GM13976 (cell line): ENCODE measurements at regions not wholly inside any gene's neighbourhood (a gene's known extent, or its start where the extent isn't known, plus 50 kb on each side); places are given as distances from the start of the nearest gene placed in this dataset.

Experiments
- DNase-seq: peaks from one replicate; pipeline ENCODE4 v3.0.0; 2012; ENCODE audit warnings: low spot score
- CTCF ChIP-seq: IDR thresholded peaks from 2 replicates; pipeline ENCODE4 v1.5.1; 2012; ENCODE audit warnings: borderline replicate concordance, mild to moderate bottlenecking; ENCODE audit not compliant: insufficient read depth; ENCODE audit errors: extremely low read depth, missing control alignments, control extremely low read depth
- in situ Hi-C: fragments of 300-500 bp; cut with MboI; formaldehyde crosslinking; loops from one replicate; pipeline ENCODE4 v1.12.0; 2022; ENCODE audit warnings: low sequenced_read_pairs, mixed read lengths, inconsistent platforms; ENCODE audit not compliant: unreplicated experiment

GRCh38 chr7:108771853-108772252 is 202.2 kb downstream of the DNAJB9 start:
- no peak for TF ChIP-seq CTCF
- in situ Hi-C loops: no loop called here
- no peak for DNase-seq

- in situ Hi-C loops: no loop called here
These were observed 208.3 kb downstream of the DNAJB9 start for GRCh38 chr7:108777966-108778365.

DNA sequence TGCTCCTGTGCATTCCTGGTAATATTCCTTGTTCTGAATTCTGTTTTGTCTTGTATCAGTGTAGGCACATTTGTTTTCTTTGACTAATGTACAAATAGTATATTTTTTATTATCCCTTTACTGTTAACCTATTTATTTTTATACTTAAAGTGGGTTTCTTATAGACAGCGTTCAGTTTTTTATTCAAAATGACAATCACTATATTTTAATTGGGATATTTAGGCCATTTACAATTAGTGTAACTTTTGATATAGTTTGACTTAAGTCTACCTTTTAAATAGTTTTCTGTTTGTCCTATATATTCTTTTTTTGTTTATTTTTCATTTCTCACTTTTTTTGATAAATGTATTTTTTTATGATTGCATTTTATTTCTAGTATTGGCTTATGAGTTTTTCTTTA is 219.8 kb downstream of the DNAJB9 start:
- no peak for TF ChIP-seq CTCF
- no peak for DNase-seq
- in situ Hi-C loops: no loop called here

More at GRCh38 chr7:108777966-108778365, 208.3 kb downstream of the DNAJB9 start:
- TF ChIP-seq CTCF: no peak
- no peak for DNase-seq

DNA sequence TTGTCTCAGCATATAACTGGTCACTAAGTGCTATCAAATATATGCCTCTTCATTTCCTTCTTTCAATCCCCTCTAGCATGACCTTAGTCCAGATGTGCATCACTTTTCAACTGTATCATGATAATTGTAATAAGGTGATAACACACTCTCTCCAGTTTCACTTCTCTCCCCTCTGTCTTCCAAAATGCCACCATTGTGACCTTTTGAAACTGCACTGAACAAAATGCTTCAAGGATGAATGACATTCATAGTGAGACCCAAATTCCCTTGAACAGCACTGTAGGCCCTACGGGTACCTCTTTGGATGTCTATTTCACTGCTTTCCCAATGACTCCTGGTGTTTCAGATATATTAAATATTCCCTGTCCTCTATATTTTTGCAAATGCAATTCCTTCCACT is 224.8 kb downstream of the DNAJB9 start:
- DNase-seq: no peak

DNA sequence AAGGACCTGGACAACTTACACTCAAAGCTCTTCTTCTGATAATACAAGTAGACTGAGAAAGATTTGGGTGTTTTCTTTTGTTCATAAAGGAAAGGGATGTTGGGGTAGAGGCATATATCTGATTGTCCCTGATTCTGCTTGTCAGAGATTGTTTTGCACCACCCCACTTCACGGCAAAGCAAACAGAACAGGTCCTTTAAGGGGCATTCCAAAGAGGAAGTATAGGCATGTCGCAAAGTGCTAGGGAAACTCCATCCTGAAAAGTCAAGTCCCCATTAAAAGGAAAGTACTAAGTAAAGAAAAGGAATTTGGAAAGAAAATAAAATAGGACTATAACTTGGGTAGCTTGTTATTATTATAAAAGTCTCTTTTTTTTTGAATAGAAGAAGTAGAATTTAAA is 233.0 kb downstream of the DNAJB9 start:
- no peak for TF ChIP-seq CTCF

More for the DNA sequence above, 224.8 kb downstream of the DNAJB9 start:
- in situ Hi-C loops: no loop called here
- TF ChIP-seq CTCF: no peak

DNA sequence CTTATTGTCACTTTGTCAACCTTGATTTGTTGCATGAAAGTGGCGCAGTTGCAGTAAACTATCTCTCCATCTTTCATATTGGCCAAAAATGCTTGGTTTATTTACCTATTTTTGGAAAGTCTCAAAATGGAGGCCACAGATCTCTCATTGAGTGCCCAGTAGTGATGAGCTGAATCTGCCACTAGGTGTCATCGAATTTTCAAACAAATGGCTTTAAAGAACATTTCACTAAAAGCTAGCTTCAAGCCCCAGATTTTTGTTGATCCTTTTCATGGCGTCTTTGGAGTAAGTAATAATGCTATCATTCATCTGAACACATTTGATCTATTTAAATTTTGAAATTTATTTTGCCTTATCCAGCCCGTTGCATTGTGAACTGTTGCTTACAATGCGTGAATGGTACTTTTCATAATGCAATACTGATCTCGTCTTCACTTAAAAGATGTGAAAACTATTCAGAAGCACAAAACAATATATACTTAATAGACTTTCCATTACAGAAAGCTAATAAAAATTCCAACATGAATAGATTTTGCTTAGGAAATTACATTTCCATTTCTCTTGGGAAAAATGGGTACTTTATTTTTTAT is 236.2 kb downstream of the DNAJB9 start:
- peak; percentile 15 for TF ChIP-seq CTCF
- peak; percentile 6 for DNase-seq
- in situ Hi-C loops: no loop called here

More for the DNA sequence above, 233.0 kb downstream of the DNAJB9 start:
- DNase-seq: no peak
- in situ Hi-C loops: no loop called here
